Retinal pigment epithelial cell (primary cell): ENCODE measurements at regions not wholly inside any gene's neighbourhood (a gene's known extent, or its start where the extent isn't known, plus 50 kb on each side); places are given as distances from the start of the nearest gene placed in this dataset.
"Not testable (repeated sequence)": the region's sequence is repeated elsewhere in the genome, so short reads cannot be mapped to it uniquely, and the experiment has no call there.

Experiments
- DNase-seq: peaks from one replicate; pipeline ENCODE4 v3.0.0-alpha.2; 2010; ENCODE audit warnings: low read depth
- H3K4me3 ChIP-seq: 2 replicates; pipeline ENCODE4 v1.5.1; 2011; ENCODE audit warnings: mild to moderate bottlenecking, low read length, control low read depth, moderate library complexity
- TF ChIP-seq, protein P1 (sequence below): conservative IDR thresholded peaks from 2 replicates; pipeline ENCODE4 v1.5.1; 2011; ENCODE audit warnings: low read depth, low read length, control low read depth, inconsistent platforms

DNA sequence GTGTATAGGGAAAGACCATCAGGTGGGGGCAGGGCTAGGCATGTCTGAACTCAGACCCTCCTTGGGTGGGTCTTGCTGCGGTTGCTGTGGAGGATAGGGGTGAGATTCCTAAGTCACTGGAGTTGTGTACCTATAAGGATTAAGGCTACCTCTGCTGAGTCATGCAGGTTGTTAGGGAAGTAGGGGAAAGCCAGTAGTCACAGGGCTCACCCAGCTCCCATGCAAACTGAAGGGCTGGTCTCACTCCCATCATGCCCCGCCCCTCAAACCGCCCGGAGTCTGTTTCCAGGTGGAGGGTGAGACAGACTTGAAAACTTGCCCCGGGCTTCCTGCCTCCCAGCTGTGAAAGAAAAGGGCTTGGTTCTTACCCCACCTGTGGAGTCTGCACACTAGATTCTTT, 161.8 kb downstream of the CAVIN4 start:
- H3K4me3 ChIP-seq: no peak overlapping the region
- TF ChIP-seq, protein P1, sequence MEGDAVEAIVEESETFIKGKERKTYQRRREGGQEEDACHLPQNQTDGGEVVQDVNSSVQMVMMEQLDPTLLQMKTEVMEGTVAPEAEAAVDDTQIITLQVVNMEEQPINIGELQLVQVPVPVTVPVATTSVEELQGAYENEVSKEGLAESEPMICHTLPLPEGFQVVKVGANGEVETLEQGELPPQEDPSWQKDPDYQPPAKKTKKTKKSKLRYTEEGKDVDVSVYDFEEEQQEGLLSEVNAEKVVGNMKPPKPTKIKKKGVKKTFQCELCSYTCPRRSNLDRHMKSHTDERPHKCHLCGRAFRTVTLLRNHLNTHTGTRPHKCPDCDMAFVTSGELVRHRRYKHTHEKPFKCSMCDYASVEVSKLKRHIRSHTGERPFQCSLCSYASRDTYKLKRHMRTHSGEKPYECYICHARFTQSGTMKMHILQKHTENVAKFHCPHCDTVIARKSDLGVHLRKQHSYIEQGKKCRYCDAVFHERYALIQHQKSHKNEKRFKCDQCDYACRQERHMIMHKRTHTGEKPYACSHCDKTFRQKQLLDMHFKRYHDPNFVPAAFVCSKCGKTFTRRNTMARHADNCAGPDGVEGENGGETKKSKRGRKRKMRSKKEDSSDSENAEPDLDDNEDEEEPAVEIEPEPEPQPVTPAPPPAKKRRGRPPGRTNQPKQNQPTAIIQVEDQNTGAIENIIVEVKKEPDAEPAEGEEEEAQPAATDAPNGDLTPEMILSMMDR: no peak
- no peak for DNase-seq

DNA sequence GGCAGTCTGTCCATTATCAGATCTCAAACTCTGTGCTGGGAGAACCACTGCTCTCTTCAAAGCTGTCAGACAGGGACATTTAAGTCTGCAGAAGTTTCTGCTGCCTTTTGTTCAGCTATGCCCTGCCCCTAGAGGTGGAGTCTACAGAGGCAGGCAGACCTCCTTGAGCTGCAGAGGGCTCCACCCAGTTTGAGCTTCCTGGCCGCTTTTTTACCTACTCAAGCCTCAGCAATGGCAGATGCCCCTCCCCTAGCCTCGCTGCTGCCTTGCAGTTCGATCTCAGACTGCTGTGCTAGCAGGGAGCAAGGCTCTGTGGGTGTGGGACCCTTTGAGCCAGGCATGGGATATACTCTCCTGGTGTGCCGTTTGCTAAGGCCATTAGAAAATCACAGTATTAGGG, 171.1 kb downstream of the CAVIN4 start:
- DNase-seq, H3K4me3 ChIP-seq: not testable (repeated sequence)

DNA sequence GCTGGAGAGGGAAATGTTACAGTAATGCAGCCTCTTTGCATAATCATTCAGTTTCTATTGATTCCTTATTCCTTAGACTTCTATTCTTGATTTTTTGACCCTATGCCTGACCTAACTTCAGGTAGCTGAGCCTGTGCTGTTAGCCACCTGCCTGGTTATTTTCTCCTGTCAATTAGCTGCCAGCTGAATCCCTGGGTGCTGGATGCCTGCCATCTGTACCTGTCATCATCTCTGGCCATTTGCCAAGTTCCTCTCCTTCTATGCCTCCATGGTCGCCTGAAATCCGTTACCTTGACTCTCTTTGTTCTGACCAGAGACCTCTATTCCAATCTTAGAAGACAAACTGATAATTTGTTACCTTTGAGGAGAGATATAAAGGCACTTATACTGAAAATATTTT, 178.3 kb downstream of the CAVIN4 start:
- H3K4me3 ChIP-seq: no peak overlapping the region
- TF ChIP-seq, protein P1: no peak
- no peak for DNase-seq

DNA sequence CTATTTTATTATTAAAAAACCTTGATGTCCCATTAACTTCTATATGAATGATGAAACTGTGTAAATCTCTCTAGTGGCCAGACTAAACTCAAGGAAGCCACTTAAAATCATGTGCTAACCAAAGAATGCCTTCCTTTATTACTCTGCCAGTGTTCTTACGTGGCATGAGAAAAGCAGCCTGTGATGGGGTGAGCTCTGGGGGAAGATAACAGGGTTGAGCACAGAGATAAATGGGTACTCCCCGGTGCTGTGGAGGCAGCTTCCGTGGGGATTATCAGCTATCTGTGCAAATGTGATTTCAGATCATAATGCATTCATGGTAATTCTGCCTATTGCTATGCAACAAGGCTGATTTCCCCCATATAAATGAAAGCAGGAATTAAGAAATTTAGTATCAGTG, 181.3 kb downstream of the CAVIN4 start:
- no peak for DNase-seq
- H3K4me3 ChIP-seq: no peak overlapping the region
- TF ChIP-seq, protein P1: no peak

DNA sequence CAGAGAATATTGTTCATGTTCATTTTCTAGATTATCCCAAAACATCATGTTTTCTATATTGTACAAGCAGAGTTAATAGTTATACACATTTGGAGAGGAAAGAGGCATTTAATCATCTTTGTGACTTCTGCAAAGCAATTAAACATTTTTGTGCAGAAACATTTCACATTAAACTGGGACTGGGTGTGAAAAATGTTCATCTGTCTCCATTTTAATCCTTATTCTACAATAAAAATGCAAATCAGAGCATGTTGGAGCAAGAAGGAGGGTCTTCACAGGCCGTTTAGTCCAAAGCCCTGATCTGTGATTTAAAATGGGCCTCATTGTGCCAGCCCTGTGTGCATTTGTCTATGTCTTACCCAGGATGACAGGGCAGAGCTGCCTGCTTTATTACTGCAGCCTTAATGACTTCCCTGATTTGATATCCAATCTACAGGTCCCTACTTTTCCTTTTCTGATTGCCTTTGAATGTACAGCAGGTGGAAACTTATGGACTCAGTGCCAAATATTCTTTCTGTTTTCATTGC, 183.5 kb downstream of the CAVIN4 start:
- TF ChIP-seq, protein P1: no peak
- H3K4me3 ChIP-seq: no peak overlapping the region
- no peak for DNase-seq

- H3K4me3 ChIP-seq: no peak overlapping the region
- TF ChIP-seq, protein P1: no peak
- no peak for DNase-seq
Observed at GRCh38 chr9:100774326-100774725, 196.4 kb downstream of the CAVIN4 start.

DNA sequence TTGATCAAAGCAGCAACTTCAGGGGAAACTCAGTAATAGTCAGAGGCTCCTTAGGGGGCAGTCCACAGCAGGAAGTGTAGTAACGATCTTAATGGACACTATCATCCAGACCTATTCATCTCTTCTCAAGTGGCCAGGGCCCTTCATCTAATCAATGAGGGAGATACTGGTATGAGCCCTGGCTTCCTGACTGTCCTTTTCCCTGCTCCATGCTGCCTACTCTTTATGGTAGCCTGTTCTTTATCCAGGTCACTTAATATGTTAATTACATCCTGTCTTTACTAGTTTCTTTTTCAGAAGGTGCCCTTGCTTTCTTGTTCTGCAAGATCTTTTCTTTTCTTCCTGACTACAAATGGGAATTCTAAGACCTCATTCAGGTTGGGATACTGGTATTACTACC, 197.1 kb downstream of the CAVIN4 start:
- TF ChIP-seq, protein P1: no peak
- no peak for DNase-seq
- no peak overlapping the region for H3K4me3 ChIP-seq

GRCh38 chr9:100775912-100776311, 198.0 kb downstream of the CAVIN4 start:
- TF ChIP-seq, protein P1: no peak
- DNase-seq: no peak
- no peak overlapping the region for H3K4me3 ChIP-seq
